Subcutaneous abdominal adipose tissue (tissue), 5 donors: ENCODE measurements at regions not wholly inside any gene's neighbourhood (a gene's known extent, or its start where the extent isn't known, plus 50 kb on each side); places are given as distances from the start of the nearest gene placed in this dataset.

Experiments used
- H3K27ac ChIP-seq: one replicate; pipeline ENCODE4 v1.7.0; 2013; ENCODE audit warnings: low read depth, mild to moderate bottlenecking, inconsistent platforms, low read length, moderate library complexity
- H3K27me3 ChIP-seq, 5 donors: one replicate each; pipeline ENCODE4 v1.7.0; 2013; ENCODE audit warnings: low read length in 5 of 5, inconsistent platforms in 1 of 5; ENCODE audit not compliant: control insufficient read depth in 5 of 5, insufficient read depth in 4 of 5
- H3K36me3 ChIP-seq, 5 donors: one replicate each; pipeline ENCODE4 v1.7.0; 2013; ENCODE audit warnings: low read length in 5 of 5; ENCODE audit not compliant: control insufficient read depth in 5 of 5, insufficient read depth in 5 of 5
- H3K4me1 ChIP-seq, 5 donors: one replicate each; pipeline ENCODE4 v1.7.0; 2013; ENCODE audit warnings: low read length in 5 of 5, mild to moderate bottlenecking in 3 of 5, moderate library complexity in 1 of 5; ENCODE audit not compliant: control insufficient read depth in 5 of 5, insufficient read depth in 5 of 5
- H3K4me3 ChIP-seq, 5 donors: one replicate each; pipeline ENCODE4 v1.7.0; 2013; ENCODE audit warnings: low read length in 5 of 5, low read depth in 1 of 5
- H3K9ac ChIP-seq, 5 donors: one replicate each; pipeline ENCODE4 v1.7.0; 2013; ENCODE audit warnings: low read length in 5 of 5, mild to moderate bottlenecking in 4 of 5, moderate library complexity in 3 of 5
- H3K9me3 ChIP-seq, 5 donors: one replicate each; pipeline ENCODE4 v1.7.0; 2013; ENCODE audit warnings: low read length in 5 of 5; ENCODE audit not compliant: control insufficient read depth in 5 of 5
- donor health status: healthy.
- donor health status: healthy.
- donor health status: healthy.
- donor health status: healthy.
- donor health status: healthy.

- Histone ChIP-seq H3K9ac (no peak overlapping the region), H3K4me1 (peaks cover 0 to 3% (median 0%) of the 10 kb centered on the region in 5 donors), H3K4me3 (no peak overlapping the region), H3K36me3 (no peaks in the 10 kb centered on the region), H3K9me3 (no peaks in the 10 kb centered on the region), H3K27me3 (no peaks in the 10 kb centered on the region), H3K27ac (no peak overlapping the region)
These were observed 186.0 kb upstream of the CNTN5 start for GRCh38 chr11:98834776-98835175.

DNA sequence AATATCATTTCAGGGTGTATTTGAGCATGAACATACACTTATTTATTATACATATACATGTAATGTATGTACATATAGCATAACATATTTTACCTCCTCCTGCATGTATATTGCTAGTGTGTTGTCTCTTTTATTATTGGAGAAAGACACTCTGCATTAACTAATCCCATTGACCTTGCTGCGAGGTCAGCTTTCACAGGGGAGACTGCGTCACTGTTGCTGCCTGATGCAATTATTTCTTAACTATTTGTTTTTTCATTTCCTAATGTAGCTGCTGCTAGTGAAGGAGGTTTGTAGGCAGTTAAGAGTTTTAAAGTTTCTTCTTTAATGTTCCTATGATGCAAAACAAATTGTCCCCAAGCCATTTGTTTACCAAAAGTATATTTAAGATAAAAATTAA lies 185.4 kb upstream of the CNTN5 start:
- Histone ChIP-seq H3K27ac (no peak overlapping the region), H3K9me3 (no peaks in the 10 kb centered on the region), H3K4me1 (no peaks in the 10 kb centered on the region), H3K4me3 (no peak overlapping the region), H3K27me3 (no peaks in the 10 kb centered on the region), H3K36me3 (no peaks in the 10 kb centered on the region), H3K9ac (no peak overlapping the region)

DNA sequence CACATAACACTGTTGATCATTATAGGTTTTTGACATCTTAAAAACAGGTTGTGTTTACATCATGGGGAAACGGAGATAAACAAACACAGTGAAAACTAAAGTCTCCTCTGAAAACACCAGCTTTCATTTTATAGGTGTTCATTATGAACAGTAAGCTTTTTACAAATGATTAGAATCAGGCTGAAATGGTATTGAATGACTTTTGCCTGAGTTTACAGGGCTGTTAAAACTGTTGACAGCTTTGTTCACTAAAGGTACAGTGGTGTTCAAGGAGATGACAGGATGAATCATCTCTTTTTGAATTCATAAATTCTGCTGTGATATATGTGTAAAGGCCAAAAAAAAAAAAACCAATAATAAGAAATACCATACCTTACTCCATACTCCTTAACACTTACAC lies 184.6 kb upstream of the CNTN5 start:
- Histone ChIP-seq H3K9me3 (no peaks in the 10 kb centered on the region), H3K4me1 (no peaks in the 10 kb centered on the region), H3K27me3 (no peaks in the 10 kb centered on the region), H3K36me3 (no peaks in the 10 kb centered on the region), H3K27ac (no peak overlapping the region), H3K4me3 (no peak overlapping the region), H3K9ac (no peak overlapping the region)

GRCh38 chr11:98842187-98842586 lies 178.6 kb upstream of the CNTN5 start:
- Histone ChIP-seq H3K9me3 (peaks cover 0 to 16% (median 5%) of the 10 kb centered on the region in 5 donors), H3K27me3 (no peaks in the 10 kb centered on the region), H3K9ac (no peak overlapping the region), H3K27ac (no peak overlapping the region), H3K4me1 (no peaks in the 10 kb centered on the region), H3K36me3 (no peaks in the 10 kb centered on the region), H3K4me3 (no peak overlapping the region)

GRCh38 chr11:98862169-98862568 lies 158.6 kb upstream of the CNTN5 start:
- no peak overlapping the region for H3K9ac ChIP-seq
- H3K27me3 ChIP-seq: no peaks in the 10 kb centered on the region
- H3K27ac ChIP-seq: no peak overlapping the region
- no peaks in the 10 kb centered on the region for H3K4me1 ChIP-seq
- H3K9me3 ChIP-seq: peaks cover 0 to 6% (median 0%) of the 10 kb centered on the region in 5 donors
- H3K36me3 ChIP-seq: no peaks in the 10 kb centered on the region
- H3K4me3 ChIP-seq: no peak overlapping the region

DNA sequence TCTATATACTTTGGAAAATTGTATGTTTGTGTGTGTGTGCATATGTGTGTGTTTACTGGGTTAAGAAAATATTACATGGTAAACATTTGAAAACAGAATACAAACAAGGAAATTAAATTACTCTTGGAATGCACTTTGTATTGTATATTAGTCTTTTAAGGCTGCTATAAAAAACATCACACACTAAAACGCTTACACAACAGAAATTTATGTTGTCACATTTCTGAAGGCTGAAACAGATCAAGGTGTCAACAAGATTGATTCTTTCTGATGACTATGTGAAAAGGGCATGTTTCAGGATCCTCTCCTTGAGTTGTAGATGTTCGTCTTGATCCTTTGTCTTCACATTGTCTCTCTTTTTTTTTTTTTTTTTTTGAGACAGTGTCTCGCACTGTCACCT lies 149.1 kb upstream of the CNTN5 start:
- Histone ChIP-seq H3K4me1 (no peaks in the 10 kb centered on the region), H3K9ac (no peak overlapping the region), H3K27me3 (no peaks in the 10 kb centered on the region), H3K36me3 (no peaks in the 10 kb centered on the region), H3K4me3 (no peak overlapping the region), H3K27ac (no peak overlapping the region), H3K9me3 (no peaks in the 10 kb centered on the region)

DNA sequence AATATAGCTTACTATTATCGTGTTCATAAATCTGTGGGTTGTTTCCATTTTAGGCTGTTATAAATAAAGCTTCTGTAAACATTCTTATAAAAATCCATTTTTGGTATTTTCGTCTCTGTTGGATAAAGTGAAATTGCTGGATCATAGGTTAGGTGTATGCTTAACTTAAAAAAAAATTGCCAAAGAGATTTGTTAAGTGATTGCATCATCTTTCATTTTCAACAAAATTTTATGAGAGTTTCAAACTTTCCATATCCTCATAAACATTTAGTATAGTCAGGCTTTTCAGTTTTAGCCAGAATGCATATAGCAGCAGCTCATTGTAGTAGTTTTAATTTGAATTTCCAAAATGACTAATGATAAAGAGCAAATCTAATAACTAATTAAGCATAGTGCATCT lies 146.7 kb upstream of the CNTN5 start:
- Histone ChIP-seq H3K27ac (no peak overlapping the region), H3K9me3 (no peaks in the 10 kb centered on the region), H3K36me3 (no peaks in the 10 kb centered on the region), H3K4me1 (no peaks in the 10 kb centered on the region), H3K27me3 (no peaks in the 10 kb centered on the region), H3K9ac (no peak overlapping the region), H3K4me3 (no peak overlapping the region)

GRCh38 chr11:98895936-98896335 lies 124.8 kb upstream of the CNTN5 start:
- no peaks in the 10 kb centered on the region for H3K36me3 ChIP-seq
- H3K9ac ChIP-seq: no peak overlapping the region
- H3K27ac ChIP-seq: no peak overlapping the region
- H3K4me3 ChIP-seq: no peak overlapping the region
- peaks cover 0 to 7% (median 2%) of the 10 kb centered on the region in 5 donors for H3K9me3 ChIP-seq
- H3K27me3 ChIP-seq: no peaks in the 10 kb centered on the region
- H3K4me1 ChIP-seq: no peaks in the 10 kb centered on the region

- Histone ChIP-seq H3K4me1 (no peaks in the 10 kb centered on the region), H3K9me3 (no peaks in the 10 kb centered on the region), H3K27ac (no peak overlapping the region), H3K36me3 (no peaks in the 10 kb centered on the region), H3K9ac (no peak overlapping the region), H3K27me3 (no peaks in the 10 kb centered on the region), H3K4me3 (no peak overlapping the region)
These were observed 79.8 kb upstream of the CNTN5 start for GRCh38 chr11:98940913-98941312.

DNA sequence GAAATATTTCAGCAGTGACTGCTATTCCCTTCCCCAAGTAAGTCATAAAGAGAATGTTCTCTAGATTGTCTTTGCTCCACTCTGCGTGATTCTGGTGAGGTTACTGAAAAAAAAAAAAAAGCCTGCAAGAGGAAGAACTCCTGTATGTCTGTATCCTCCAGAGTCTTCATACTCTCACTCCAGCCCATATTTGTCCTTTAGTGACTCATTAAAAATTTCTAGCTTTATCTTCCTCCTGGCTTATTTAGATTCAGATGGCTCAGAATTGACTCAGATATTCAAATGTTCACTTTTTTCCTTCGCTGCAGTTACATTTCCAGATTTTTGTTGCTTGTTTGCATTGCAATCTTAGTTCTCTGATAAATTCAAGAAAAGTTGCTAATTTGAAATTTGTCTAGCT lies 76.3 kb upstream of the CNTN5 start:
- Histone ChIP-seq H3K36me3 (no peaks in the 10 kb centered on the region), H3K4me3 (no peak overlapping the region), H3K27ac (no peak overlapping the region), H3K9ac (no peak overlapping the region), H3K27me3 (no peaks in the 10 kb centered on the region), H3K9me3 (no peaks in the 10 kb centered on the region), H3K4me1 (no peaks in the 10 kb centered on the region)

DNA sequence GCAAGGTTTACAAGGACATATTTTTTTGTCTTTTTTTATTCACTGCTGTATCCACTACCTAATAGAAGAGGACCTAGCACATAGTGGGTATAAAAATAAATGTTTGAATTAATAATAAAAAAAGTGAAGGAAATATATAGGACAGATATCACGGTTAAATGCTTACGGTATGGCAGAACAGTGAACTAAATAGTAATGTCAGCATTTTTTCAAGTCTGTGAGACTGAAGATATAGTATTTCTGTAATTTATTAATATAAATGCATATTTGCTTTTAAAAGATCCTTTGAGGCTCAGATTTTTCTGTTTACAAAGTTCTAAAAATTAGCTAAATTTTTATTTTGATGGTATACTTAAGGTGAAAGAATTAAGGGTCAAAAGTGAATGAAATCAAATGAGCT lies 68.6 kb upstream of the CNTN5 start:
- Histone ChIP-seq H3K9ac (no peak overlapping the region), H3K4me1 (no peaks in the 10 kb centered on the region), H3K9me3 (no peaks in the 10 kb centered on the region), H3K4me3 (no peak overlapping the region), H3K27ac (no peak overlapping the region), H3K27me3 (no peaks in the 10 kb centered on the region), H3K36me3 (no peaks in the 10 kb centered on the region)
